H9 (cell line): ENCODE measurements at regions not wholly inside any gene's neighbourhood (a gene's known extent, or its start where the extent isn't known, plus 50 kb on each side); places are given as distances from the start of the nearest gene placed in this dataset.

Experiments used
- DNase-seq: peaks from one replicate; pipeline ENCODE4 v3.0.0-alpha.2; 2017
- H2AFZ ChIP-seq: one replicate; pipeline ENCODE4 v1.6.1; 2013; ENCODE audit warnings: mild to moderate bottlenecking, low read length, control low read depth, moderate library complexity
- H2AK5ac ChIP-seq: 2 replicates; pipeline ENCODE4 v1.6.1; 2013; ENCODE audit warnings: low read length, control low read depth, mixed read lengths; ENCODE audit not compliant: insufficient read length
- H2BK120ac ChIP-seq: one replicate; pipeline ENCODE4 v1.6.1; 2013; ENCODE audit warnings: low read depth, mild to moderate bottlenecking, low read length, control low read depth, inconsistent platforms; ENCODE audit not compliant: poor library complexity, severe bottlenecking
- H2BK12ac ChIP-seq: 2 replicates; pipeline ENCODE4 v1.6.1; 2013; ENCODE audit warnings: low read length, control low read depth, mixed read lengths, low read depth; ENCODE audit not compliant: insufficient read length
- H2BK15ac ChIP-seq: 2 replicates; pipeline ENCODE4 v1.6.1; 2013; ENCODE audit warnings: low read depth, low read length, control low read depth
- H2BK20ac ChIP-seq: one replicate; pipeline ENCODE4 v1.6.1; 2013; ENCODE audit warnings: low read depth, mild to moderate bottlenecking, low read length, control low read depth, inconsistent platforms; ENCODE audit not compliant: poor library complexity, severe bottlenecking
- H2BK5ac ChIP-seq: 2 replicates; pipeline ENCODE4 v1.6.1; 2013; ENCODE audit warnings: low read length, control low read depth, mixed read lengths; ENCODE audit not compliant: insufficient read length
- H3K14ac ChIP-seq: 2 replicates; pipeline ENCODE4 v1.6.1; 2013; ENCODE audit warnings: low read length, control low read depth; ENCODE audit not compliant: insufficient read depth
- H3K18ac ChIP-seq: 2 replicates; pipeline ENCODE4 v1.6.1; 2013; ENCODE audit warnings: low read depth, mild to moderate bottlenecking, mixed read lengths, low read length, control low read depth; ENCODE audit not compliant: insufficient read length
- H3K23ac ChIP-seq: 2 replicates; pipeline ENCODE4 v1.6.1; 2013; ENCODE audit warnings: low read length, control low read depth, mixed read lengths, low read depth; ENCODE audit not compliant: insufficient read length
- H3K23me2 ChIP-seq: 2 replicates; pipeline ENCODE4 v1.6.1; 2013; ENCODE audit warnings: low read depth, mild to moderate bottlenecking, mixed read lengths, low read length, control low read depth; ENCODE audit not compliant: insufficient read length, poor library complexity, severe bottlenecking
- H3K27ac ChIP-seq: 2 replicates; pipeline ENCODE4 v1.5.1; 2013; ENCODE audit warnings: low read length, control low read depth, mixed read lengths, low read depth; ENCODE audit not compliant: insufficient read length
- H3K27me3 ChIP-seq: 2 replicates; pipeline ENCODE4 v1.6.1; 2013; ENCODE audit warnings: low read length, control low read depth, inconsistent platforms; ENCODE audit not compliant: insufficient read depth
- H3K4ac ChIP-seq: 2 replicates; pipeline ENCODE4 v1.6.1; 2013; ENCODE audit warnings: low read depth, mild to moderate bottlenecking, control low read depth, inconsistent platforms, low read length, moderate library complexity
- H3K4me1 ChIP-seq: 2 replicates; pipeline ENCODE4 v1.6.1; 2013; ENCODE audit warnings: low read length, control low read depth, inconsistent platforms; ENCODE audit not compliant: insufficient read depth
- H3K4me2 ChIP-seq: 2 replicates; pipeline ENCODE4 v1.6.1; 2013; ENCODE audit warnings: low read length, control low read depth, mixed read lengths; ENCODE audit not compliant: insufficient read length, insufficient read depth
- H3K56ac ChIP-seq: 2 replicates; pipeline ENCODE4 v1.6.1; 2013; ENCODE audit warnings: low read depth, mild to moderate bottlenecking, mixed read lengths, low read length, control low read depth; ENCODE audit not compliant: insufficient read length
- H3K79me1 ChIP-seq: 2 replicates; pipeline ENCODE4 v1.6.1; 2013; ENCODE audit warnings: low read depth, mild to moderate bottlenecking, moderate library complexity, low read length, control low read depth, inconsistent platforms; ENCODE audit not compliant: insufficient read depth, poor library complexity, severe bottlenecking
- H3K79me2 ChIP-seq: 2 replicates; pipeline ENCODE4 v1.6.1; 2013; ENCODE audit warnings: low read length, control low read depth, inconsistent platforms; ENCODE audit not compliant: insufficient read depth
- H3K9ac ChIP-seq: 2 replicates; pipeline ENCODE4 v1.6.1; 2013; ENCODE audit warnings: low read length, control low read depth, mixed read lengths; ENCODE audit not compliant: insufficient read length; ENCODE audit errors: extremely low read depth
- H3K9me3 ChIP-seq: one replicate; pipeline ENCODE4 v1.6.1; 2013; ENCODE audit warnings: low read depth, low read length, inconsistent platforms; ENCODE audit not compliant: control insufficient read depth
- H3T11ph ChIP-seq: one replicate; pipeline ENCODE4 v1.6.1; 2013; ENCODE audit warnings: mild to moderate bottlenecking, low read length, control low read depth, inconsistent platforms
- H4K20me1 ChIP-seq: one replicate; pipeline ENCODE4 v1.6.1; 2013; ENCODE audit not compliant: control insufficient read depth, insufficient read length, insufficient read depth
- H4K5ac ChIP-seq: 2 replicates; pipeline ENCODE4 v1.6.1; 2013; ENCODE audit warnings: low read depth, mild to moderate bottlenecking, mixed read lengths, low read length, control low read depth; ENCODE audit not compliant: insufficient read length
- H4K8ac ChIP-seq: replicated peaks from 2 replicates; pipeline ENCODE4 v1.6.1; 2013; ENCODE audit warnings: low read length, control low read depth, mixed read lengths, low read depth; ENCODE audit not compliant: insufficient read length
- H4K91ac ChIP-seq: 2 replicates; pipeline ENCODE4 v1.6.1; 2013; ENCODE audit warnings: low read depth, mild to moderate bottlenecking, moderate library complexity, mixed read lengths, low read length, control low read depth; ENCODE audit not compliant: insufficient read length
- H3K27ac Mint-ChIP-seq, 3 experiments: 2 replicates in 2 of 3; 3 replicates in 1 of 3; pipeline ENCODE4 v1.8.0; 2020 to 2021; ENCODE audit warnings: mixed read lengths in 3 of 3, mild to moderate bottlenecking in 1 of 3, moderate library complexity in 1 of 3
- H3K27me3 Mint-ChIP-seq: 2 replicates; pipeline ENCODE4 v1.8.0; 2021; ENCODE audit warnings: low read depth, mild to moderate bottlenecking, moderate library complexity, mixed read lengths
- H3K36me3 Mint-ChIP-seq, 3 experiments: 2 replicates in 2 of 3; 3 replicates in 1 of 3; pipeline ENCODE4 v1.8.0; 2020 to 2021; ENCODE audit warnings: low read depth in 3 of 3, mixed read lengths in 3 of 3; ENCODE audit not compliant: insufficient read depth in 1 of 3
- H3K4me1 Mint-ChIP-seq, 2 experiments: 2 replicates each; pipeline ENCODE4 v1.8.0; 2020; ENCODE audit warnings: mixed read lengths in 2 of 2
- H3K4me3 Mint-ChIP-seq, 2 experiments: 2 replicates in 1 of 2; 3 replicates in 1 of 2; pipeline ENCODE4 v1.8.0; 2020 to 2021; ENCODE audit warnings: mild to moderate bottlenecking in 2 of 2, mixed read lengths in 2 of 2, moderate library complexity in 1 of 2
- H3K9me3 Mint-ChIP-seq, 2 experiments: 2 replicates in 1 of 2; 3 replicates in 1 of 2; pipeline ENCODE4 v1.8.0; 2020; ENCODE audit warnings: mild to moderate bottlenecking in 2 of 2, mixed read lengths in 2 of 2, moderate library complexity in 1 of 2
- CTCF ChIP-seq: fragments of 200-600 bp; sonication (generic); conservative IDR thresholded peaks from 3 replicates; pipeline ENCODE4 v1.8.0; 2021; ENCODE audit warnings: antibody characterized with exemption, mild to moderate bottlenecking
- WGBS: extraction: QIAGEN DNeasy Blood & Tissue Kit; methylation state at CpG from one replicate; pipeline ENCODE4 v1.1.7; 2013; ENCODE audit warnings: missing lambda C conversion rate, low lambda C conversion rate, mixed read lengths; ENCODE audit not compliant: insufficient read length; ENCODE audit errors: extremely low coverage; 5-methylcytosine and 5-hydroxymethylcytosine counted together

GRCh38 chr7:47071866-47072265 is 510.0 kb downstream of the TNS3 start:
- Histone ChIP-seq H3K4me1 (no peaks in the 10 kb centered on the region), H2BK5ac (no peak overlapping the region), H3K23ac (no peak overlapping the region), H3K4me2 (no peak overlapping the region), H3K79me1 (no peaks in the 10 kb centered on the region), H3K4ac (no peak overlapping the region), H2AFZ (no peak overlapping the region), H3K23me2 (no peaks in the 10 kb centered on the region), H2BK15ac (no peak overlapping the region), H2AK5ac (no peak overlapping the region), H3K18ac (no peak overlapping the region), H3K56ac (no peak overlapping the region), H2BK20ac (no peak overlapping the region), H4K20me1 (no peaks in the 10 kb centered on the region), H3K9me3 (no peaks in the 10 kb centered on the region), H4K8ac (no peak overlapping the region), H3T11ph (no peak overlapping the region), H3K79me2 (no peaks in the 10 kb centered on the region), H4K5ac (no peak overlapping the region), H4K91ac (no peak overlapping the region), H2BK12ac (no peak overlapping the region), H3K27ac (no peak overlapping the region), H3K14ac (no peak overlapping the region), H2BK120ac (no peak overlapping the region), H3K27me3 (no peaks in the 10 kb centered on the region), H3K9ac (no peak overlapping the region)
- DNase-seq, result no peak
- H3K27ac Mint-ChIP-seq, result no peak overlapping the region
- no peaks in the 10 kb centered on the region for H3K27me3 Mint-ChIP-seq
- H3K9me3 Mint-ChIP-seq, result no peaks in the 10 kb centered on the region; a peak in 2 of 5 replicates
- WGBS, result no CpG with 5 or more reads among the region's 3 CpGs
- no peak overlapping the region for H3K4me3 Mint-ChIP-seq
- TF ChIP-seq CTCF, result no peak
- H3K4me1 Mint-ChIP-seq, result peaks cover 6 to 9% of the 10 kb centered on the region in 2 experiments
- no peaks in the 10 kb centered on the region; a peak in 1 of 7 replicates for H3K36me3 Mint-ChIP-seq
